GM12864 (cell line): ENCODE measurements at regions not wholly inside any gene's neighbourhood (a gene's known extent, or its start where the extent isn't known, plus 50 kb on each side); places are given as distances from the start of the nearest gene placed in this dataset.

Source experiments
- DNase-seq: peaks from one replicate; pipeline ENCODE4 v3.0.0-alpha.2; 2011; ENCODE audit warnings: low read depth
- H3K4me3 ChIP-seq: 2 replicates; pipeline ENCODE4 v1.5.1; 2011; ENCODE audit warnings: mild to moderate bottlenecking, low read depth, low read length, control low read depth
- TF ChIP-seq, protein P1 (sequence below): IDR thresholded peaks from 2 replicates; pipeline ENCODE4 v1.5.1; 2011; ENCODE audit warnings: low read depth, mild to moderate bottlenecking, moderate library complexity, low read length, control low read depth, inconsistent platforms; ENCODE audit errors: missing control alignments

DNA sequence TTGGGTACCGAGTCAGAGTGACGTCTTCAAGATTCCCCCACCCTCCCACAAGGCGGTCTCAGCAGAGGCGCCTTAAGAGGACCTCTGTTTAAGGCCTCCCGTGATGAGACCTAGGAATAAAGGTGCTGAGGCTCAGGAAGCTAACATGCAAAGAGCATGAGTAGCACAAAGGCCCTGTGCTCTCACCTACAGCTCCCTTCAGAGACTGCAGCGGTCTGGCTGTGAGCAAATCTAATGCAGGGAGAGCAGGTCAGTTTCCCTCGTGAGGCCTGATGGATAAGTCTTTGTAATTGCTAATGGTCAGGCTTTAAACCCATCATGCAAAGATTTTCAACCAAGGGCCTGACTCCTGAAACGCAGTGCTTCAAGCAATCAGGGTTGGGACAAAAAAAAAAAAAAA lies 909.3 kb upstream of the GHITM start:
- TF ChIP-seq, protein P1, sequence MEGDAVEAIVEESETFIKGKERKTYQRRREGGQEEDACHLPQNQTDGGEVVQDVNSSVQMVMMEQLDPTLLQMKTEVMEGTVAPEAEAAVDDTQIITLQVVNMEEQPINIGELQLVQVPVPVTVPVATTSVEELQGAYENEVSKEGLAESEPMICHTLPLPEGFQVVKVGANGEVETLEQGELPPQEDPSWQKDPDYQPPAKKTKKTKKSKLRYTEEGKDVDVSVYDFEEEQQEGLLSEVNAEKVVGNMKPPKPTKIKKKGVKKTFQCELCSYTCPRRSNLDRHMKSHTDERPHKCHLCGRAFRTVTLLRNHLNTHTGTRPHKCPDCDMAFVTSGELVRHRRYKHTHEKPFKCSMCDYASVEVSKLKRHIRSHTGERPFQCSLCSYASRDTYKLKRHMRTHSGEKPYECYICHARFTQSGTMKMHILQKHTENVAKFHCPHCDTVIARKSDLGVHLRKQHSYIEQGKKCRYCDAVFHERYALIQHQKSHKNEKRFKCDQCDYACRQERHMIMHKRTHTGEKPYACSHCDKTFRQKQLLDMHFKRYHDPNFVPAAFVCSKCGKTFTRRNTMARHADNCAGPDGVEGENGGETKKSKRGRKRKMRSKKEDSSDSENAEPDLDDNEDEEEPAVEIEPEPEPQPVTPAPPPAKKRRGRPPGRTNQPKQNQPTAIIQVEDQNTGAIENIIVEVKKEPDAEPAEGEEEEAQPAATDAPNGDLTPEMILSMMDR = no peak
- DNase-seq = no peak
- H3K4me3 ChIP-seq = no peak overlapping the region

DNA sequence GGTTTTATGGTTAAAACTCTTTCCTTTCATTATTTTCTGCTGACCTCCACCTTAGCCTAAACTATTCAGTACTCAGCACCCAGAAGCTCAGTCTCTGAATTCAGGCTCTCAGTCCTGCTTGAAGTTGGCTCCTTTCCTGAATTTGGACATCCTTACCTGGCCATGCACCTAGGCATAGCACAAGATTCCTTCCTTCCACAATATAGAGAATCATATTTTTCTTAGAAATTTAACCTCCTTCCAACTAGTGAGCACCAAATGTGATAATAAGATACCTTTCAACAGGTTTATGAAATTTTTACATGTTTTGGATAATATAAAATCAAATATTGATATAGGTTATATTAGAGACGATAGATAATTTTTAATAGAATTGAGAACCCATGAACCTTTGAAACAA lies 905.6 kb upstream of the GHITM start:
- DNase-seq = no peak
- TF ChIP-seq, protein P1 = no peak

DNA sequence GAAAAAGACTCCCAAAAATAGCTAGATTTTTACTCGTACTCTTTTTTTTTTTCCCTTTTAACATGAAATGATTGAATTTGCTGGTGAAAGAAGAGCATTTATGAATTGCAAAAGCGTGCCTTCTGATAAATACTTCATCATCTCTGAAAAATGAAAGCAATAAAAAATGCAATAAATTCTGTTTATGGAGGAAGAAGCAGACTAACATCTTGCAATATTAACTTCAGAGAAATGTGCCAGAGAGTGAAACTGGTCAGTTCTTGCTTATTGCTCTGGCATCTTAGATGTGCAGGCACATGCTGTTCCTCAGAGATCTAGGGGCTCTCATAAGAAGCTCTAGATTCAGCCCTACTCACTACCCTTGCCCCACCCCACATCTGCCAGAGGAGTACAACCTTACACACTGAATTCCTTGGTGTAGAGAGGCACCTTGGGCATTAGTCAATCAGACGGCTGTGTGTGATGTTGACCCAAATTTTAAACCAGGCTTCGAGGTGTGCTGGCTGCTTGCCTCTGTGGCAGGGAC lies 891.1 kb upstream of the GHITM start:
- no peak overlapping the region for H3K4me3 ChIP-seq
- TF ChIP-seq, protein P1 = no peak
- no peak for DNase-seq

More for the DNA sequence above, 905.6 kb upstream of the GHITM start:
- no peak overlapping the region for H3K4me3 ChIP-seq

- DNase-seq = no peak
- TF ChIP-seq, protein P1 = no peak
- no peak overlapping the region for H3K4me3 ChIP-seq
Observed at GRCh38 chr10:83250396-83250795, 888.9 kb upstream of the GHITM start.

GRCh38 chr10:83252169-83252568 lies 887.1 kb upstream of the GHITM start:
- H3K4me3 ChIP-seq = no peak overlapping the region
- DNase-seq = no peak
- TF ChIP-seq, protein P1 = no peak

GRCh38 chr10:83252596-83252995 lies 886.7 kb upstream of the GHITM start:
- DNase-seq = no peak
- H3K4me3 ChIP-seq = no peak overlapping the region
- TF ChIP-seq, protein P1 = no peak

- TF ChIP-seq, protein P1 = no peak
- DNase-seq = no peak
- H3K4me3 ChIP-seq = no peak overlapping the region
Observed at GRCh38 chr10:83253011-83253671, 886.2 kb upstream of the GHITM start.
